K562 (cell line): ENCODE measurements at regions not wholly inside any gene's neighbourhood (a gene's known extent, or its start where the extent isn't known, plus 50 kb on each side); places are given as distances from the start of the nearest gene placed in this dataset.

ENCODE experiments used
- ATAC-seq: fragments of 200-7000 bp; cut with Tn5 transposase; 3 replicates; pipeline ENCODE4 v1.9.1; 2020; ENCODE audit warnings: moderate library complexity
- BruUV-seq: library from RNA; stranded (reverse); fragments of 400-500 nt; replicated peaks from 2 replicates; lab custom pipeline; 2021; lab: Mats Ljungman, UMichigan
- CTCF ChIA-PET: fragments of 300-600 bp; formaldehyde crosslinking; extraction: SDS; loops from one replicate; lab custom pipeline; 2021; ENCODE audit warnings: low intra/inter-chr PET ratio; lab: Yijun Ruan, JAX
- POLR2A ChIA-PET: fragments of 300-600, 350-650 bp; sonication (Branson Sonifier 250); formaldehyde crosslinking; extraction: SDS; loops from one replicate; lab custom pipeline; 2021; ENCODE audit warnings: antibody characterized with exemption, inconsistent platforms; lab: Yijun Ruan, JAX
- DNase-seq, 4 experiments: peaks; one replicate each; pipeline versions ENCODE4 v3.0.0 to v3.0.0-alpha.2; 2011 to 2018; ENCODE audit warnings: low spot score in 3 of 4, mixed read lengths in 3 of 4; ENCODE audit errors: extremely low read depth in 1 of 4
- FAIRE-seq: peaks from 2 replicates; lab custom pipeline; 2011; peaks lifted over from hg19 to GRCh38; lab: Jason Lieb, UNC
- H2AFZ ChIP-seq: 2 replicates; pipeline ENCODE4 v1.6.0; 2011; ENCODE audit warnings: low read depth, low read length, control low read depth, inconsistent platforms
- H3K27ac ChIP-seq: fragments of 200-600 bp; 3 replicates; pipeline ENCODE4 v1.8.0; 2011; ENCODE audit warnings: low read depth, mild to moderate bottlenecking, control low read depth, inconsistent platforms, low read length, moderate library complexity, mixed read lengths; ENCODE audit errors: extremely low read depth
- H3K27me3 ChIP-seq, 2 experiments: fragments of 300-600 bp in 1 of 2; 2 replicates in 1 of 2; 3 replicates in 1 of 2; pipeline versions ENCODE4 v1.6.0 to v1.8.0; 2011; ENCODE audit warnings: inconsistent platforms in 2 of 2, low read length in 2 of 2, mild to moderate bottlenecking in 1 of 2, mixed read lengths in 1 of 2, moderate library complexity in 1 of 2; ENCODE audit not compliant: control insufficient read depth in 2 of 2, insufficient read depth in 2 of 2
- H3K36me3 ChIP-seq: fragments of 300-600 bp; 3 replicates; pipeline ENCODE4 v1.8.0; 2011; ENCODE audit warnings: mild to moderate bottlenecking, low read length, inconsistent platforms; ENCODE audit not compliant: control insufficient read depth, insufficient read depth
- H3K4me1 ChIP-seq, 2 experiments: fragments of 200-600 bp in 1 of 2; replicated peaks in 1 of 2; 2 replicates in 1 of 2; 3 replicates in 1 of 2; pipeline versions ENCODE4 v1.5.1 to v1.8.0; 2011; ENCODE audit warnings: inconsistent platforms in 2 of 2, low read length in 2 of 2, mild to moderate bottlenecking in 1 of 2, mixed read lengths in 1 of 2, moderate library complexity in 1 of 2; ENCODE audit not compliant: control insufficient read depth in 2 of 2, insufficient read depth in 2 of 2
- H3K4me2 ChIP-seq: 2 replicates; pipeline ENCODE4 v1.6.1; 2011; ENCODE audit warnings: low read length, control low read depth, inconsistent platforms, mixed read lengths; ENCODE audit not compliant: insufficient read depth
- H3K4me3 ChIP-seq: fragments of 200-600 bp; sonication (generic), shearing (Covaris generic); 2 replicates; pipeline ENCODE4 v1.5.1; 2016; ENCODE audit warnings: control low read depth, inconsistent platforms
- H3K79me2 ChIP-seq: fragments of 200-600 bp; 3 replicates; pipeline ENCODE4 v1.8.0; 2011; ENCODE audit warnings: low read length, inconsistent platforms; ENCODE audit not compliant: control insufficient read depth, insufficient read depth
- H3K9ac ChIP-seq, 2 experiments: 2 replicates each; pipeline versions ENCODE4 v1.6.0 to v1.6.1; 2011; ENCODE audit warnings: low read depth in 2 of 2, low read length in 2 of 2, control low read depth in 1 of 2, inconsistent platforms in 1 of 2, mild to moderate bottlenecking in 1 of 2, mixed read lengths in 1 of 2; ENCODE audit not compliant: insufficient read depth in 1 of 2
- H3K9me1 ChIP-seq: one replicate; pipeline ENCODE4 v1.6.0; 2011; ENCODE audit warnings: inconsistent platforms, mild to moderate bottlenecking, low read length, moderate library complexity; ENCODE audit not compliant: control insufficient read depth, insufficient read depth
- H3K9me3 ChIP-seq: replicated peaks from 2 replicates; pipeline ENCODE4 v1.5.1; 2011; ENCODE audit warnings: low read depth, low read length, inconsistent platforms; ENCODE audit not compliant: control insufficient read depth, insufficient read depth
- H4K20me1 ChIP-seq: replicated peaks from 2 replicates; pipeline ENCODE4 v1.6.1; 2011; ENCODE audit warnings: low read length, inconsistent platforms, mixed read lengths; ENCODE audit not compliant: control insufficient read depth, insufficient read depth
- AFF4 ChIP-seq: sonication (generic); formaldehyde crosslinking; IDR thresholded peaks from 2 replicates; pipeline ENCODE4 v1.8.0; 2023; ENCODE audit warnings: mild to moderate bottlenecking, missing genetic modification reagents
- CGGBP1 ChIP-seq: fragments of 250-450 bp; sonication (Bioruptor Pico); IDR thresholded peaks from 2 replicates; pipeline ENCODE4 v1.9.0; 2021; ENCODE audit warnings: mild to moderate bottlenecking
- FOXA1 ChIP-seq: fragments of 450-650 bp; IDR thresholded peaks from 2 replicates; pipeline ENCODE4 v1.6.1; 2016; ENCODE audit warnings: mild to moderate bottlenecking, borderline replicate concordance
- KAT7 ChIP-seq: sonication (generic); formaldehyde crosslinking; IDR thresholded peaks from 2 replicates; pipeline ENCODE4 v1.8.0; 2022; ENCODE audit warnings: missing genetic modification reagents, mild to moderate bottlenecking, borderline replicate concordance
- MCM2 ChIP-seq: fragments of 450-650 bp; IDR thresholded peaks from 2 replicates; pipeline ENCODE4 v1.6.1; 2017; ENCODE audit warnings: low read depth, mild to moderate bottlenecking
- MEF2A ChIP-seq: IDR thresholded peaks from 2 replicates; pipeline ENCODE4 v1.6.1; 2011; ENCODE audit warnings: low read depth, mild to moderate bottlenecking, low read length, moderate library complexity; ENCODE audit not compliant: control insufficient read depth
- NFIC ChIP-seq: fragments of 450-650 bp; IDR thresholded peaks from 2 replicates; pipeline ENCODE4 v1.6.1; 2017; ENCODE audit warnings: mild to moderate bottlenecking, inconsistent platforms
- NR0B1 ChIP-seq: fragments of 450-650 bp; IDR thresholded peaks from one replicate; pipeline ENCODE4 v1.6.1; 2018; ENCODE audit warnings: mild to moderate bottlenecking, moderate library complexity; ENCODE audit not compliant: partially characterized antibody
- THRA ChIP-seq: fragments of 450-650 bp; IDR thresholded peaks from 2 replicates; pipeline ENCODE4 v1.6.1; 2017; ENCODE audit warnings: mild to moderate bottlenecking, moderate library complexity
- ZNF280B ChIP-seq: fragments of 250-450 bp; sonication (Bioruptor Pico); IDR thresholded peaks from 2 replicates; pipeline ENCODE4 v1.5.1; 2021; ENCODE audit warnings: mild to moderate bottlenecking
- ZNF695 ChIP-seq: fragments of 450-650 bp; formaldehyde crosslinking; IDR thresholded peaks from 2 replicates; pipeline ENCODE4 v1.4.0; 2020; ENCODE audit warnings: mild to moderate bottlenecking, moderate library complexity
- ZNF764 ChIP-seq: fragments of 250-450 bp; sonication (Bioruptor Pico); IDR thresholded peaks from 2 replicates; pipeline ENCODE4 v1.4.0; 2020; ENCODE audit warnings: low read depth, mild to moderate bottlenecking, moderate library complexity
- whole genome bisulfite sequencing: fragments of 100-300 bp; shearing (Covaris generic); methylation state at CpG from one replicate; pipeline ENCODE4 v1.1.6; 2016; ENCODE audit warnings: low coverage, mixed read lengths; ENCODE audit not compliant: insufficient coverage; ENCODE audit errors: missing lambda C conversion rate; 5-methylcytosine and 5-hydroxymethylcytosine counted together
- in situ Hi-C: fragments of 300-500 bp; cut with MboI; formaldehyde crosslinking; loops from 4 replicates; pipeline ENCODE4 v1.15.0; 2018; ENCODE audit warnings: inconsistent platforms, mixed read lengths
- intact Hi-C: fragments of 100-400 bp; cut with micrococcal nuclease; formaldehyde crosslinking; loops from 2 replicates; pipeline ENCODE4 v1.14.2; 2022

GRCh38 chr17:77058016-77058415 lies 82.8 kb upstream of the SEC14L1 start (continued):
- no peak for TF ChIP-seq ZNF764 (CRISPR knock-in tag)
- TF ChIP-seq MEF2A = no peak
- TF ChIP-seq MCM2 = no peak
- TF ChIP-seq CGGBP1 (CRISPR knock-in tag) = no peak
- no peak for TF ChIP-seq ZNF280B (CRISPR knock-in tag)
- no peak for TF ChIP-seq FOXA1

- intact Hi-C loops = loop anchor here (10.0 kb wide), 1 partner anchor 47 kb away; no protein-coding TSS in a partner anchor
- Histone ChIP-seq H3K9ac (peak overlapping the region in 1 of 2 experiments; percentile 45; a peak in 1 of 4 replicates), H3K27ac (no peak overlapping the region), H3K4me3 (no peak overlapping the region), H3K79me2 (no peaks in the 10 kb centered on the region), H4K20me1 (no peaks in the 10 kb centered on the region), H3K27me3 (peaks cover 17 to 36% of the 10 kb centered on the region in 2 experiments; a peak in 4 of 5 replicates), H3K4me1 (no peaks in the 10 kb centered on the region; a peak in 1 of 5 replicates)
- no TSS peak for BruUV-seq
- no peak for FAIRE-seq
- ATAC-seq = no peak
- TF ChIP-seq NR0B1 = no peak
- TF ChIP-seq THRA = no peak
- TF ChIP-seq ZNF695 (CRISPR knock-in tag) = no peak
- TF ChIP-seq KAT7 (CRISPR knock-in tag) = no peak
- TF ChIP-seq NFIC = peak; percentile 21; the same call in 1 of the 2 replicates
- TF ChIP-seq AFF4 (CRISPR knock-in tag) = no peak
- TF ChIP-seq, all 486 proteins: peak for 1
- Histone ChIP-seq H3K9me1 (no peaks in the 10 kb centered on the region), H3K9me3 (no peaks in the 10 kb centered on the region), H2AFZ (no peak overlapping the region), H3K4me2 (no peak overlapping the region), H3K36me3 (no peaks in the 10 kb centered on the region)
- ChIA-PET POLR2A (interaction anchor here (0.6 to 0.9 kb wide), 2 partner anchors 252 to 489 kb away, joined by 3 read pairs; no protein-coding TSS in a partner anchor), CTCF (no interaction called here)
- 7% methylated on average over 10 of the region's 10 CpGs for WGBS
- no peak for DNase-seq
- in situ Hi-C loops = no loop called here
Observed at GRCh38 chr17:77061669-77062068, 79.1 kb upstream of the SEC14L1 start.
